AG09309 (cell line): ENCODE measurements at regions not wholly inside any gene's neighbourhood (a gene's known extent, or its start where the extent isn't known, plus 50 kb on each side); places are given as distances from the start of the nearest gene placed in this dataset.
"Not testable (repeated sequence)": the region's sequence is repeated elsewhere in the genome, so short reads cannot be mapped to it uniquely, and the experiment has no call there.

Experiments
- DNase-seq: peaks from one replicate; pipeline ENCODE4 v3.0.0-alpha.2; 2010; ENCODE audit warnings: low read depth
- H3K4me3 ChIP-seq: 2 replicates; pipeline ENCODE4 v1.5.1; 2011; ENCODE audit warnings: mild to moderate bottlenecking, low read depth, low read length, moderate library complexity; ENCODE audit not compliant: control insufficient read depth
- TF ChIP-seq, protein P1 (sequence below): IDR thresholded peaks from 2 replicates; pipeline ENCODE4 v1.5.1; 2011; ENCODE audit warnings: mild to moderate bottlenecking, low read depth, low read length, inconsistent platforms; ENCODE audit not compliant: insufficient read depth, control insufficient read depth; ENCODE audit errors: missing control alignments

DNA sequence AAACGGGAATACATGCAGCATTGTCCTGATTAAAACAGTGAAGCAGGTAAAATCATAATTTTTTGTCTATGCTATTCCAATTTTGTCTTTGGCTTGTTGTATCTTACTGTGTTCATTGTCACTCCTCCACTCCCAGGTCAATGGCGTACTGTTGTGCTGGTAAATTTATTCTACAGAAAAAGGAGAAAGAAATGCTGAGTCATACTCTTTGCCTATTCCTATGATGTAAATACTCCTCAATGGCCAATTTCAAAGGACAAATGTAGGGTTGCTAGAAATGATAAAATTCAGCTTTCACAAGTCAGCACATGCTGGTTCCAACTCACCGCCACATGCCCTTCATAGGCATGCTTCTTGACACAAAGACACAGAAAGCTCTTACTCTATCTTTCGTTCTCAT is 694.4 kb upstream of the PCDH20 start:
- H3K4me3 ChIP-seq, result no peak overlapping the region
- no peak for DNase-seq
- TF ChIP-seq, protein P1, sequence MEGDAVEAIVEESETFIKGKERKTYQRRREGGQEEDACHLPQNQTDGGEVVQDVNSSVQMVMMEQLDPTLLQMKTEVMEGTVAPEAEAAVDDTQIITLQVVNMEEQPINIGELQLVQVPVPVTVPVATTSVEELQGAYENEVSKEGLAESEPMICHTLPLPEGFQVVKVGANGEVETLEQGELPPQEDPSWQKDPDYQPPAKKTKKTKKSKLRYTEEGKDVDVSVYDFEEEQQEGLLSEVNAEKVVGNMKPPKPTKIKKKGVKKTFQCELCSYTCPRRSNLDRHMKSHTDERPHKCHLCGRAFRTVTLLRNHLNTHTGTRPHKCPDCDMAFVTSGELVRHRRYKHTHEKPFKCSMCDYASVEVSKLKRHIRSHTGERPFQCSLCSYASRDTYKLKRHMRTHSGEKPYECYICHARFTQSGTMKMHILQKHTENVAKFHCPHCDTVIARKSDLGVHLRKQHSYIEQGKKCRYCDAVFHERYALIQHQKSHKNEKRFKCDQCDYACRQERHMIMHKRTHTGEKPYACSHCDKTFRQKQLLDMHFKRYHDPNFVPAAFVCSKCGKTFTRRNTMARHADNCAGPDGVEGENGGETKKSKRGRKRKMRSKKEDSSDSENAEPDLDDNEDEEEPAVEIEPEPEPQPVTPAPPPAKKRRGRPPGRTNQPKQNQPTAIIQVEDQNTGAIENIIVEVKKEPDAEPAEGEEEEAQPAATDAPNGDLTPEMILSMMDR, result no peak

- not testable (repeated sequence) for H3K4me3 ChIP-seq, DNase-seq
These were observed 688.5 kb upstream of the PCDH20 start for GRCh38 chr13:62104136-62104535.

DNA sequence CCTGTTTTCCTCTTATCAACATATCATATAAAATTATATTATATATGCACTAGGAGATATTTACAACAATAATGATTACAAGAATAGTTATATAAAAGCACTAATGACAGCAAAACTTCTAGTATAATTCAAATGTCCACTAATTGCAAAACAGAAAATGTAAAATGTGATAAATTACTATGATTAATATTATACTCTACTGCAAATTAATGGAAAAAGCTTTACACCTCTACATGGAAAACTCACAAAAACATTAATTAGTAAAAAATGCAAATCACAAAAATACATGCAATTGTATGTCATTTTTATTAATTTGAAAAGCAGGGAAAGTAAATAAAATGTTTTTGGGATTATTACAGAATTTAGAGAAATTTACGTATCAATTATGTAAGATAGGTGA is 681.0 kb upstream of the PCDH20 start:
- no peak for DNase-seq
- TF ChIP-seq, protein P1, result no peak
- no peak overlapping the region for H3K4me3 ChIP-seq

GRCh38 chr13:62094932-62095331 is 679.3 kb upstream of the PCDH20 start:
- no peak for DNase-seq
- H3K4me3 ChIP-seq, result no peak overlapping the region
- TF ChIP-seq, protein P1, result no peak

DNA sequence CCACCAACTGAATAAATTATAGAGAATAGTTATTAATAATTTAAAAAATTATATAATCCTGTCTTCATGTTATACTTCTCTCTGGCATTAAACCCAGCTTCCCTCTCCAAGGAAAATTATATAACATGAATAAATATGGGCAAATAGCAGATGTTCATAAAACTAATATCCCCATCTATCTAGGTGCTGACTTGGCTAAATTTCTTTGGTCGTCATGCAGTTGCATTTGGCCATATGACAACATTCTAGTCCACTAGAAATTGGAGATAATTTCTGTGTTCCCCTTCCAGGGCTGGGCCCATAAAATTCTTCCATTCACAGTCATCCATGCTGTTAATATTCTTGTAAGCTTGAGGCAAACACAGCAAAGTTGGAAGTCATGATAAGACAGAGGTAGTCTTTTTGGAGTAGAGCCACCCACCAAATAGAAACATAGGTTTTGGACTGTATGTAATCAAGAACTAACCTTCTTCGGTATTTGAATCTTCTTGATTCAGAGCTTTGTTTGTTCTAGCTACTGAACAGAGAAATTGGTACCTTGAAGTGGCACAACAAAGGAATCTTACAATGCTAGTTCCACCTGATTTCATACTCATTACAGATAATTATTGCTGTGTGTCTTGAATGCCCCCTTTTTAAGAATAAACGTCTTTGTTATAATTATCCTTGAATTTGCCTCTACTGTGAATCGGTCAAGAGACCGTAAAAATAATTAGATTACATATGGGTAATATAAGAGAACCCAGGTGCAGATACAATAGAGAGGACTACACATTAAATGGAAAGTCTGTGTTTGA is 678.5 kb upstream of the PCDH20 start:
- TF ChIP-seq, protein P1, result no peak
- no peak for DNase-seq
- no peak overlapping the region for H3K4me3 ChIP-seq

GRCh38 chr13:62092949-62093348 is 677.3 kb upstream of the PCDH20 start:
- DNase-seq, result no peak
- no peak overlapping the region for H3K4me3 ChIP-seq
- TF ChIP-seq, protein P1, result no peak

- TF ChIP-seq, protein P1, result no peak
- no peak for DNase-seq
These were observed 676.9 kb upstream of the PCDH20 start for GRCh38 chr13:62092536-62092935.

More at GRCh38 chr13:62092536-62092935, 676.9 kb upstream of the PCDH20 start:
- H3K4me3 ChIP-seq, result no peak overlapping the region
